PFSK-1 (cell line): ENCODE measurements at regions not wholly inside any gene's neighbourhood (a gene's known extent, or its start where the extent isn't known, plus 50 kb on each side); places are given as distances from the start of the nearest gene placed in this dataset.

Source experiments
- POLR2AphosphoS5 ChIP-seq: IDR thresholded peaks from 2 replicates; pipeline ENCODE4 v1.6.1; 2012; ENCODE audit warnings: low read depth, mild to moderate bottlenecking, control low read depth, low read length, moderate library complexity
- REST ChIP-seq, 2 experiments: IDR thresholded peaks; 2 replicates each; pipeline versions ENCODE4 v1.6.1 to v1.8.0; 2011 to 2012; ENCODE audit warnings: low read depth in 2 of 2, low read length in 2 of 2, control low read depth in 1 of 2, inconsistent platforms in 1 of 2, mild to moderate bottlenecking in 1 of 2, moderate library complexity in 1 of 2; ENCODE audit not compliant: insufficient read depth in 1 of 2
- TAF1 ChIP-seq: IDR thresholded peaks from 2 replicates; pipeline ENCODE4 v1.6.1; 2012; ENCODE audit warnings: low read length, control low read depth, borderline replicate concordance; ENCODE audit not compliant: insufficient read depth

- TF ChIP-seq TAF1 (no peak), POLR2AphosphoS5 (no peak), REST (IDR thresholded peaks at IDR 0.05; ENCODE audit: insufficient read depth in 1 of 2, low read depth in 2 of 2, low read length in 2 of 2) (no peak)
Observed at GRCh38 chr7:19203686-19204085, 58.5 kb upstream of the FERD3L start.
